GM12891 (cell line): ENCODE measurements at regions not wholly inside any gene's neighbourhood (a gene's known extent, or its start where the extent isn't known, plus 50 kb on each side); places are given as distances from the start of the nearest gene placed in this dataset.

Experiments used
- POLR2A ChIP-seq: IDR thresholded peaks from 2 replicates; pipeline ENCODE4 v1.6.1; 2011; ENCODE audit warnings: low read depth, low read length, control low read depth
- POLR2AphosphoS5 ChIP-seq: IDR thresholded peaks from 2 replicates; pipeline ENCODE4 v1.6.1; 2011; ENCODE audit warnings: low read depth, low read length, control low read depth
- POU2F2 ChIP-seq: IDR thresholded peaks from 2 replicates; pipeline ENCODE4 v1.6.1; 2011; ENCODE audit warnings: low read depth, mild to moderate bottlenecking, control low read depth, low read length, moderate library complexity

GRCh38 chr2:133734716-133735495, 166.6 kb upstream of the NCKAP5 start:
- TF ChIP-seq POLR2AphosphoS5 (no peak), POLR2A (no peak), POU2F2 (no peak)
